Epithelial cell of esophagus (primary cell): ENCODE measurements at regions not wholly inside any gene's neighbourhood (a gene's known extent, or its start where the extent isn't known, plus 50 kb on each side); places are given as distances from the start of the nearest gene placed in this dataset.

Experiments used
- DNase-seq: peaks from one replicate; pipeline ENCODE4 v3.0.0; 2010; ENCODE audit warnings: low read depth
- H3K4me3 ChIP-seq: 2 replicates; pipeline ENCODE4 v1.5.1; 2011; ENCODE audit warnings: mild to moderate bottlenecking, low read length, control low read depth
- TF ChIP-seq, protein P1 (sequence below): IDR thresholded peaks from 2 replicates; pipeline ENCODE4 v1.5.1; 2011; ENCODE audit warnings: low read depth, mild to moderate bottlenecking, low read length, control low read depth, inconsistent platforms; ENCODE audit not compliant: insufficient read depth; ENCODE audit errors: missing control alignments

DNA sequence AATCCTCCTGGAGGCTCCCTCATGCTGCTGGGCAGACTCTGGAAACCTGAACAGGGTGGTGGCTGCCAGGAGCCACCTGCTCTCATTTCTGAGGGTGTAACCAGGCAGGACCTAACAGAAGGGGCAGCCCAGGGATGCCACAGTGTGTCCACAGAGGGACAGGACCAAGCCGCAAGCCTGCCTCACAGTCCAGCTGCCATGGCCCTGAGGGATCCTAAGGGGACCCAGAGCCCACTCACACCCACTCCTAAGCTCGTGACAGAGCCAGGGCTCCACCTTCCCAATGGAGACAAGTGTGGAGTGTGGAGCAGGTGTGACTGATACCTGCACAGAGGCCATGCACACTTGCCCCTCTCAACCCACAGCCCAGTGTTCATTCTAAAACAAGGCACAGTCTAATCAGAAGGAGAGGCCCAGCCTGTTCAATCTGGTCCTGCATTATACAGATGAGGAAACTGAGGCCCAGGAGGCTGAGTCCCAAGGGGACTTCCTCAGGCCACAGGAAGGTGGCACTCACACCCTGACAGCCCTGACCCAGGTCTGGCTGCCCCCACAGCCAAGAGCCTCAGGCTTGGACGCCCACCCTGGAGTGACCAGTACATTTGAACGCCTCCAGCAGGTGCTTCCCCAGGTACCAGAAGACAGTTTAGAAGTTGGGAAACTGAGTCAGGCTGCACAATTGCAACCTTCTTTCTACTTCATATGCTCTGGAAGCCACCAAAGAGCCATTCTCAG lies 220.1 kb downstream of the TUBA3C start:
- DNase-seq = no peak
- TF ChIP-seq, protein P1, sequence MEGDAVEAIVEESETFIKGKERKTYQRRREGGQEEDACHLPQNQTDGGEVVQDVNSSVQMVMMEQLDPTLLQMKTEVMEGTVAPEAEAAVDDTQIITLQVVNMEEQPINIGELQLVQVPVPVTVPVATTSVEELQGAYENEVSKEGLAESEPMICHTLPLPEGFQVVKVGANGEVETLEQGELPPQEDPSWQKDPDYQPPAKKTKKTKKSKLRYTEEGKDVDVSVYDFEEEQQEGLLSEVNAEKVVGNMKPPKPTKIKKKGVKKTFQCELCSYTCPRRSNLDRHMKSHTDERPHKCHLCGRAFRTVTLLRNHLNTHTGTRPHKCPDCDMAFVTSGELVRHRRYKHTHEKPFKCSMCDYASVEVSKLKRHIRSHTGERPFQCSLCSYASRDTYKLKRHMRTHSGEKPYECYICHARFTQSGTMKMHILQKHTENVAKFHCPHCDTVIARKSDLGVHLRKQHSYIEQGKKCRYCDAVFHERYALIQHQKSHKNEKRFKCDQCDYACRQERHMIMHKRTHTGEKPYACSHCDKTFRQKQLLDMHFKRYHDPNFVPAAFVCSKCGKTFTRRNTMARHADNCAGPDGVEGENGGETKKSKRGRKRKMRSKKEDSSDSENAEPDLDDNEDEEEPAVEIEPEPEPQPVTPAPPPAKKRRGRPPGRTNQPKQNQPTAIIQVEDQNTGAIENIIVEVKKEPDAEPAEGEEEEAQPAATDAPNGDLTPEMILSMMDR = no peak
- H3K4me3 ChIP-seq = no peak overlapping the region

DNA sequence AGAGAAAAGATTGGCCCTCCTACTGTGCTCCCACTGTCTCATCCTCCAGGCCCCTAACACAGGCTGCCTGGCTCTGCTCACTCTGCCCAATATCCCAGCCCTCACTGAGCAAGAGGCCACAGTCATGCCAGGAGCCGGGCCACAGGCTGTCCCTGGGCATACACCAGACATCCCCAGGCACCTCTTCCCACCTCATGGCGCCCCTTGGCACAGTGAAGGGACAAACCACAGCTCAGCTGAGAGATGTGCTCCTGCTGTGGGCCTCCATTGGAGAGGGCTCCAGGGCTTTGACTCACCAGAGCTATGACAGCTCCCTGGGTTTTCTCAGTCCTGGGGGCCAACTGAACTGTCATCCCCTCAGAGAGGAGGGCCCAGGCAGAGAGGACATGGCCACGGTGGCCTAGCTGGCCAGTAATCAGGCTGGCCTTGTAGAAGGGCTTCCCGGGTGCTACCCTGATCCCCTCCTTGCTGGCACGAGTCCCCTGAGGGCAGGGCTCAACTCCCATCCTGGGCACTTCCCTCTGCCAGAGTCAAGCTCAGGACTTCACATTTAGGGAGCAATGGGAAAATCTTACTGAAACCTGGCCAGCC lies 220.9 kb downstream of the TUBA3C start:
- H3K4me3 ChIP-seq = no peak overlapping the region
- TF ChIP-seq, protein P1 = no peak
- DNase-seq = no peak

DNA sequence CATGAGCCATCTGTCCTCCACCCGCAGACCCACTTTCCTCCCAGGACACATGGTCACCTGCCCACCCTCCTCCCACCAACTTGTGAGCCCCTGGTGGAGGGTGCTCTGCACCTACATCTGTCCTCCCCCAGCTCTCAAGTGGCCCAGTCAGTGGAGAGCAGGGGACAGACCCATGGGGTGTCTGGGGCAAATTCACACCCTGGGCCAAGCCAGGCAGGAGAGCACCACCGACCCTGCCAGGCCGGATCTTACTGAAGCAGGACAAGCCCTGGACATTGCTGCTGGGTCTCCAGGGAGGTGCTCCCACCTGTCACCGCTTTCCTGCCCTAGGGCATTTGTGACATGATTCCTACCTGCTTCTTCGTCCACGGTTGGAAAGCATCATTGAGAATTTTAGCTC lies 221.6 kb downstream of the TUBA3C start:
- DNase-seq = no peak
- TF ChIP-seq, protein P1 = no peak

DNA sequence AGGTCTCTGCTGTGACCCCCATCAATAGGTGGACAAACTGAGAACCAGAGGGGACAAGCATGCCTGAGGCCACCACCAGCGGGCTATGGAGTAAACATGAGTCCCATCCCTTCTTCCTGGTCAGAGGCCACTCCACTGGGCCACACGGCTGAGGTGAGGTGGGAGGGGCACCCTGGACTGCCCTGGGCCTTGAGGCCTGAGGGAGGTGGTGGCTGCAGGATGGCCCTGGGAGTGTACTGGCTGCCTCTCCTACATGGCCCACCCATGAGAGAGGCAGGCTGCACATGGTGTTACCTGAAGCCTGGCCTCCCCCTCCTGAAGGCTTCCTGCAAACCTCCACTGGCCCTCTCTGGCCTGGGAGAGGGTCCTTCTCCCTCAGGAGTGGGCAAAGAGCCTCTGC lies 222.4 kb downstream of the TUBA3C start:
- no peak for DNase-seq
- no peak overlapping the region for H3K4me3 ChIP-seq
- TF ChIP-seq, protein P1 = no peak

More for the DNA sequence above, 221.6 kb downstream of the TUBA3C start:
- H3K4me3 ChIP-seq = no peak overlapping the region

GRCh38 chr13:18956473-18957078 lies 225.0 kb downstream of the TUBA3C start:
- no peak overlapping the region for H3K4me3 ChIP-seq
- TF ChIP-seq, protein P1 = no peak
- no peak for DNase-seq

DNA sequence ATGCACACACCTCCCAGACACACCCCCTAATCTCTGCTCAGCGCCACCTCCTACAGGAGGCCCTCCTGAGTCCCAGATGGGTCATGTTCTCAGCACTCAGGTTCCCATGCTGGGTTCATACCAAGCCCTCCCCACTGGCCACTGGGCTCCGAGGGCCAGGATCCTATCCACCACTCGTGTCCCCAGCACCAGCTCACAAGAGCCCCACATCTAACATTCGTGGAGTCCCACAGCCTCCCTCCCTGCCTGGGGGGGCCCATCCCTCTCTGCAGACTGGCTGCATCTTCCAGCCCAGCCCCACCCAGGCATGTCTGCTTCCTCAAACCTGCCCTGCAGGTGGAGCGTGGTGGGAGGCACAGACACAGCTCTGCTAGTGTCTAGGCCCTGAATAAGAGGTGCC lies 227.4 kb downstream of the TUBA3C start:
- H3K4me3 ChIP-seq = no peak overlapping the region
- DNase-seq = no peak
- TF ChIP-seq, protein P1 = no peak
